OCI-LY7 (cell line): ENCODE measurements at regions not wholly inside any gene's neighbourhood (a gene's known extent, or its start where the extent isn't known, plus 50 kb on each side); places are given as distances from the start of the nearest gene placed in this dataset.

Source experiments
- BruUV-seq: library from RNA; stranded (reverse); fragments of 400-500 nt; replicated peaks from 2 replicates; lab custom pipeline; 2021; lab: Mats Ljungman, UMichigan
- CTCF ChIA-PET: fragments of 300-600 bp; sonication (Branson Sonifier 250); formaldehyde crosslinking; loops from one replicate; lab custom pipeline; 2022; ENCODE audit warnings: antibody characterized with exemption; ENCODE audit not compliant: unreplicated experiment; lab: Charles Lee
- POLR2A ChIA-PET: fragments of 300-600 bp; sonication (Branson Sonifier 250); formaldehyde crosslinking; loops from one replicate; lab custom pipeline; 2022; ENCODE audit warnings: antibody characterized with exemption; lab: Charles Lee
- DNase-seq: peaks from one replicate; pipeline ENCODE4 v3.0.0-alpha.2; 2015; ENCODE audit warnings: low spot score
- H2AFZ ChIP-seq: fragments of 200-600 bp; sonication (generic), shearing (Covaris generic); 2 replicates; pipeline ENCODE4 v1.6.1; 2014; ENCODE audit warnings: mild to moderate bottlenecking, antibody characterized with exemption, low read length, moderate library complexity
- H3K27ac ChIP-seq: fragments of 200-600 bp; sonication (generic); 2 replicates; pipeline ENCODE4 v1.5.1; 2014; ENCODE audit warnings: mixed run types, low read depth, mild to moderate bottlenecking, moderate library complexity, low read length, inconsistent platforms; ENCODE audit not compliant: poor library complexity, severe bottlenecking
- H3K36me3 ChIP-seq: fragments of 200-600 bp; sonication (generic); 2 replicates; pipeline ENCODE4 v1.6.1; 2014; ENCODE audit warnings: mild to moderate bottlenecking, antibody characterized with exemption, low read length, moderate library complexity, mixed read lengths; ENCODE audit not compliant: insufficient read depth
- H3K4me1 ChIP-seq: fragments of 200-600 bp; sonication (generic); 2 replicates; pipeline ENCODE4 v1.5.1; 2014; ENCODE audit warnings: mild to moderate bottlenecking, low read length; ENCODE audit not compliant: insufficient read depth, poor library complexity, severe bottlenecking
- H3K4me2 ChIP-seq: fragments of 200-600 bp; sonication (generic); 2 replicates; pipeline ENCODE4 v1.6.1; 2014; ENCODE audit warnings: mild to moderate bottlenecking, low read length
- H3K4me3 ChIP-seq: fragments of 200-600 bp; sonication (generic); 2 replicates; pipeline ENCODE4 v1.5.1; 2014; ENCODE audit warnings: mild to moderate bottlenecking, low read depth, low read length; ENCODE audit not compliant: poor library complexity, severe bottlenecking
- H3K79me2 ChIP-seq: fragments of 200-600 bp; sonication (generic); 2 replicates; pipeline ENCODE4 v1.6.1; 2016; ENCODE audit warnings: low read depth, mild to moderate bottlenecking, low read length, moderate library complexity, mixed read lengths; ENCODE audit not compliant: insufficient read depth
- H3K9me2 ChIP-seq: fragments of 200-600 bp; sonication (generic); 2 replicates; pipeline ENCODE4 v1.6.1; 2016; ENCODE audit warnings: mild to moderate bottlenecking, low read length, mixed read lengths; ENCODE audit not compliant: insufficient read depth
- H3K9me3 ChIP-seq: fragments of 200-600 bp; sonication (generic); 2 replicates; pipeline ENCODE4 v1.6.1; 2014; ENCODE audit warnings: mild to moderate bottlenecking, mixed run types, low read length, mixed read lengths
- H4K20me1 ChIP-seq: fragments of 200-600 bp; sonication (generic); 2 replicates; pipeline ENCODE4 v1.6.1; 2014; ENCODE audit warnings: mild to moderate bottlenecking, antibody characterized with exemption, low read length, moderate library complexity, mixed read lengths; ENCODE audit not compliant: insufficient read depth
- CTCF ChIP-seq: fragments of 200-600 bp; sonication (generic); conservative IDR thresholded peaks from 2 replicates; pipeline ENCODE4 v1.5.1; 2014; ENCODE audit warnings: mild to moderate bottlenecking, antibody characterized with exemption, low read length, moderate library complexity, mixed read lengths
- EZH2phosphoT487 ChIP-seq: fragments of 200-600 bp; sonication (generic); IDR thresholded peaks from 2 replicates; pipeline ENCODE4 v1.6.1; 2018; ENCODE audit warnings: low read depth, borderline replicate concordance, mild to moderate bottlenecking, mixed run types, antibody characterized with exemption, low read length, moderate library complexity, mixed read lengths
- intact Hi-C: fragments of 100-400 bp; cut with micrococcal nuclease; formaldehyde crosslinking; loops from one replicate; pipeline ENCODE4 v1.10.0; 2022; ENCODE audit not compliant: unreplicated experiment

GRCh38 chr5:96288166-96288844 lies 144.7 kb downstream of the PCSK1 start:
- no peaks in the 10 kb centered on the region for H4K20me1 ChIP-seq
- TF ChIP-seq CTCF = no peak
- no peak for TF ChIP-seq EZH2phosphoT487
- ChIA-PET CTCF (no interaction called here), POLR2A (no interaction called here)
- H3K36me3 ChIP-seq = no peaks in the 10 kb centered on the region
- no TSS peak for BruUV-seq
- H3K4me1 ChIP-seq = no peaks in the 10 kb centered on the region
- no peak overlapping the region for H3K4me3 ChIP-seq
- no peak overlapping the region for H3K4me2 ChIP-seq
- H3K27ac ChIP-seq = no peak overlapping the region
- H3K79me2 ChIP-seq = no peaks in the 10 kb centered on the region
- H3K9me2 ChIP-seq = no peaks in the 10 kb centered on the region
- no peak for DNase-seq
- H2AFZ ChIP-seq = no peak overlapping the region
- H3K9me3 ChIP-seq = no peaks in the 10 kb centered on the region
- intact Hi-C loops = no loop called here

GRCh38 chr5:96287136-96287535 lies 145.9 kb downstream of the PCSK1 start:
- no peaks in the 10 kb centered on the region for H4K20me1 ChIP-seq
- no peaks in the 10 kb centered on the region for H3K9me2 ChIP-seq
- H3K4me1 ChIP-seq = no peaks in the 10 kb centered on the region
- intact Hi-C loops = no loop called here
- no peak for DNase-seq
- ChIA-PET CTCF (no interaction called here), POLR2A (no interaction called here)
- no peaks in the 10 kb centered on the region for H3K9me3 ChIP-seq
- no peaks in the 10 kb centered on the region for H3K36me3 ChIP-seq
- no peak overlapping the region for H2AFZ ChIP-seq
- no peak overlapping the region for H3K27ac ChIP-seq
- TF ChIP-seq CTCF = no peak
- TF ChIP-seq EZH2phosphoT487 = no peak
- H3K79me2 ChIP-seq = no peaks in the 10 kb centered on the region
- no TSS peak for BruUV-seq
- no peak overlapping the region for H3K4me2 ChIP-seq
- no peak overlapping the region for H3K4me3 ChIP-seq

- BruUV-seq = no TSS peak
- Histone ChIP-seq H3K4me3 (no peak overlapping the region), H3K9me2 (no peaks in the 10 kb centered on the region), H3K4me2 (no peak overlapping the region), H3K27ac (no peak overlapping the region), H3K36me3 (no peaks in the 10 kb centered on the region), H3K4me1 (no peaks in the 10 kb centered on the region), H3K79me2 (no peaks in the 10 kb centered on the region), H2AFZ (no peak overlapping the region), H4K20me1 (no peaks in the 10 kb centered on the region), H3K9me3 (no peaks in the 10 kb centered on the region)
- intact Hi-C loops = no loop called here
- DNase-seq = no peak
- ChIA-PET POLR2A (interaction anchor here (0.6 to 1.2 kb wide), 5 partner anchors 10 to 425 kb away, joined by 3 read pairs; no protein-coding TSS in a partner anchor), CTCF (no interaction called here)
- TF ChIP-seq EZH2phosphoT487 (no peak), CTCF (no peak)
Measured at GRCh38 chr5:96285823-96286222, 147.2 kb downstream of the PCSK1 start.
